ENCODE measurements at regions not wholly inside any gene's neighbourhood (a gene's known extent, or its start where the extent isn't known, plus 50 kb on each side); places are given as distances from the start of the nearest gene placed in this dataset.

DNA sequence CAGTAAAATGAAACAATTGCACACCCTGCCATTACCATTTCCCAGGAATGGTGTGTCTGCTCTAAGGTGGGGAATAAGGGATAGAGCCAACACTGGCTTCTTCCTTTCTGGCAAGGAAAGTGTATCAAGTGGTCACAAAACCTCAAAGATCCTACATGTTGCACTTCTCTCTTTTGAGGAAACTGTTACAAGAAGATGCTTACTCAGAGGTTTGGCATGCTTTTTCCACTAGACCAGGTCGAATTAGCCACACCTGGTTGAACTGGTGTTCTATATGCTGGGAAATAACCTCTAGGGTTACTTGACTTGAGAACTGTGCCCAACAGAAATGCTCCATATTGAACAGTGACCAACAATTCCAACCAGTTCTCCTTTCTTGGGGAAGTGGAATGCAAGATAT is 102.9 kb downstream of the LRRN1 start:
- no peak overlapping the region for H3K27ac ChIP-seq (ENCODE audit: insufficient read depth, low read length)
- H3K14ac ChIP-seq (replicated peaks; ENCODE audit: low read depth, low read length), result no peak overlapping the region
- no peak overlapping the region for H3K4me2 ChIP-seq (ENCODE audit: low read depth, low read length)
- no peaks in the 10 kb centered on the region for H3K79me1 ChIP-seq (ENCODE audit: low read depth in 1 of 2, low read length in 2 of 2)
- no TSS peak for BruUV-seq (replicated peaks)
- no peak overlapping the region for H3K9ac ChIP-seq (ENCODE audit: low read depth, low read length)
- peaks cover 15% of the 10 kb centered on the region for H3K9me3 ChIP-seq (ENCODE audit: control insufficient read depth, insufficient read depth, low read length)
- H3K27me3 ChIP-seq (ENCODE audit: control insufficient read depth, insufficient read depth, low read length), result no peaks in the 10 kb centered on the region
- H4K5ac ChIP-seq (ENCODE audit: low read depth, low read length), result no peak overlapping the region
- ATAC-seq (ENCODE audit: low read depth), result no peak
- H3K4ac ChIP-seq (ENCODE audit: low read depth, low read length), result no peak overlapping the region
- no peak overlapping the region for H4K8ac ChIP-seq (ENCODE audit: low read depth in 2 of 2, low read length in 2 of 2)
- ChIA-PET CTCF (no interaction called here), POLR2A (ENCODE audit: unreplicated experiment) (no interaction called here)
- no peak overlapping the region for H3K56ac ChIP-seq (ENCODE audit: extremely low read depth, insufficient read depth, low read length)
- H3K9me1 ChIP-seq (ENCODE audit: insufficient read depth, low read length), result no peaks in the 10 kb centered on the region
- intact Hi-C loops (cut with micrococcal nuclease), result no loop called here
- no peak for DNase-seq
- dilution Hi-C loops (cut with HindIII; ENCODE audit: low sequenced_read_pairs, unreplicated experiment), result no loop called here
- no peak overlapping the region for H2BK5ac ChIP-seq (ENCODE audit: low read depth, low read length, poor library complexity, severe bottlenecking)
- no peak overlapping the region for H3K18ac ChIP-seq (ENCODE audit: low read depth, low read length)
- no CpG with 5 or more reads among the region's 1 CpG for whole genome bisulfite sequencing, 2 experiments (ENCODE audit: extremely low coverage in 2 of 2, insufficient read length in 1 of 2)
- in situ Hi-C loops (cut with MboI; ENCODE audit: low sequenced_read_pairs), result no loop called here
- no peaks in the 10 kb centered on the region for H3K36me3 ChIP-seq (ENCODE audit: control insufficient read depth, insufficient read depth, low read length)
- H3K23ac ChIP-seq (ENCODE audit: low read depth, low read length), result no peak overlapping the region
- TF ChIP-seq CEBPB (IDR thresholded peaks at IDR 0.05; ENCODE audit: low read depth, low read length), result no peak
- no peak for TF ChIP-seq FOS (IDR thresholded peaks at IDR 0.05; ENCODE audit: low read depth, low read length)
- TF ChIP-seq BHLHE40 (IDR thresholded peaks at IDR 0.05; ENCODE audit: low read depth, low read length), result no peak
- TF ChIP-seq SMC3 (IDR thresholded peaks at IDR 0.05; ENCODE audit: low read depth, low read length), result no peak
- no peak for TF ChIP-seq MAFK (IDR thresholded peaks at IDR 0.05; ENCODE audit: low read depth, low read length)
- TF ChIP-seq RAD21 (IDR thresholded peaks at IDR 0.05; ENCODE audit: low read length), result no peak
- no peak for TF ChIP-seq POLR2A (IDR thresholded peaks at IDR 0.05; ENCODE audit: low read depth, low read length)
- TF ChIP-seq MAZ (IDR thresholded peaks at IDR 0.05; ENCODE audit: borderline replicate concordance, low read depth, low read length), result no peak
- no peak for TF ChIP-seq MXI1 (IDR thresholded peaks at IDR 0.05; ENCODE audit: borderline replicate concordance, low read depth, low read length)
- no peak for TF ChIP-seq NFE2L2 (IDR thresholded peaks at IDR 0.05; ENCODE audit: low read depth, low read length)
- TF ChIP-seq CHD1 (IDR thresholded peaks at IDR 0.05; ENCODE audit: low read depth, low read length), result no peak
- no peak overlapping the region for H2BK15ac ChIP-seq (ENCODE audit: low read depth, low read length)
- H3K4me1 ChIP-seq (ENCODE audit: control insufficient read depth, insufficient read depth, low read length), result no peaks in the 10 kb centered on the region
- H2AK5ac ChIP-seq (ENCODE audit: low read depth, low read length), result no peak overlapping the region
- H2AFZ ChIP-seq (replicated peaks; ENCODE audit: low read length, poor library complexity), result no peak overlapping the region
- no peak overlapping the region for H4K91ac ChIP-seq (ENCODE audit: insufficient read depth, low read depth, low read length)
- H4K20me1 ChIP-seq (ENCODE audit: insufficient read depth, low read length), result no peaks in the 10 kb centered on the region
- no peak overlapping the region for H3K4me3 ChIP-seq (ENCODE audit: insufficient read depth, low read depth, low read length)
- H2BK20ac ChIP-seq (ENCODE audit: low read depth, low read length), result no peak overlapping the region
- H2BK120ac ChIP-seq (ENCODE audit: low read depth, low read length), result no peak overlapping the region
- H2AK9ac ChIP-seq (replicated peaks; ENCODE audit: low read depth, low read length, poor library complexity), result no peak overlapping the region

Measured in IMR-90 (cell line).